ENCODE measurements at regions not wholly inside any gene's neighbourhood (a gene's known extent, or its start where the extent isn't known, plus 50 kb on each side); places are given as distances from the start of the nearest gene placed in this dataset.

DNA sequence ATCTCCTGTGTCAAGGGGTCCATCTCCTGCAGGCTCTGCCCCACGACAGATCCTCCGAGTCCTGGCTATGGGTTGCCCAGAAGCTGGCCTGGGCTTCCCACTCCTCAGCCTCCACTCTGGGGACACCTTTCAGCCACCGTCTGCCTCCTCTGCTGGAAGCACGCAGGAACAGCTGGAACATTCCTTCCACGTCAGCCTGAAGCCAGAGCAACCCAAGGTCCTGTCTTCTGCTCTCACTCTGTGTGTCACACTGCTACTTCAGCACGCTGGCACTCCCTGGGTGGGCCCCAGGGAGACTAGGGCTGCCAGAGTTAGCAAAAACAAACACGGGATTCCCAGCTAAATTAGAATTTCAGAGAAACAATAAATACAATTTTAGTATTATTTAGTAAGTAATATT lies 148.8 kb downstream of the HRH4 start:
- TF ChIP-seq, protein P1, sequence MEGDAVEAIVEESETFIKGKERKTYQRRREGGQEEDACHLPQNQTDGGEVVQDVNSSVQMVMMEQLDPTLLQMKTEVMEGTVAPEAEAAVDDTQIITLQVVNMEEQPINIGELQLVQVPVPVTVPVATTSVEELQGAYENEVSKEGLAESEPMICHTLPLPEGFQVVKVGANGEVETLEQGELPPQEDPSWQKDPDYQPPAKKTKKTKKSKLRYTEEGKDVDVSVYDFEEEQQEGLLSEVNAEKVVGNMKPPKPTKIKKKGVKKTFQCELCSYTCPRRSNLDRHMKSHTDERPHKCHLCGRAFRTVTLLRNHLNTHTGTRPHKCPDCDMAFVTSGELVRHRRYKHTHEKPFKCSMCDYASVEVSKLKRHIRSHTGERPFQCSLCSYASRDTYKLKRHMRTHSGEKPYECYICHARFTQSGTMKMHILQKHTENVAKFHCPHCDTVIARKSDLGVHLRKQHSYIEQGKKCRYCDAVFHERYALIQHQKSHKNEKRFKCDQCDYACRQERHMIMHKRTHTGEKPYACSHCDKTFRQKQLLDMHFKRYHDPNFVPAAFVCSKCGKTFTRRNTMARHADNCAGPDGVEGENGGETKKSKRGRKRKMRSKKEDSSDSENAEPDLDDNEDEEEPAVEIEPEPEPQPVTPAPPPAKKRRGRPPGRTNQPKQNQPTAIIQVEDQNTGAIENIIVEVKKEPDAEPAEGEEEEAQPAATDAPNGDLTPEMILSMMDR (IDR thresholded peaks at IDR 0.05): no peak
- TF ChIP-seq POLR2A (IDR thresholded peaks at IDR 0.05): no peak

Measured in uterus (tissue), 2 donors.